ENCODE measurements at regions not wholly inside any gene's neighbourhood (a gene's known extent, or its start where the extent isn't known, plus 50 kb on each side); places are given as distances from the start of the nearest gene placed in this dataset.
"Not testable (repeated sequence)": the region's sequence is repeated elsewhere in the genome, so short reads cannot be mapped to it uniquely, and the experiment has no call there.

GRCh38 chr16:29309601-29310000 is 96.9 kb downstream of the NPIPB11 start:
- not testable (repeated sequence) for DNase-seq

GRCh38 chr16:29308644-29309546 is 97.6 kb downstream of the NPIPB11 start:
- DNase-seq = no peak

GRCh38 chr16:29307598-29308507 is 98.7 kb downstream of the NPIPB11 start:
- DNase-seq = no peak

- DNase-seq = no peak
These were observed 99.4 kb downstream of the NPIPB11 start for GRCh38 chr16:29306943-29307597.

- no peak for DNase-seq
These were observed 100.3 kb downstream of the NPIPB11 start for GRCh38 chr16:29306201-29306600.

- DNase-seq = not testable (repeated sequence)
These were observed 101.5 kb downstream of the NPIPB11 start for GRCh38 chr16:29305018-29305417.

GRCh38 chr16:29304251-29304650 is 102.3 kb downstream of the NPIPB11 start:
- DNase-seq = no peak

- no peak for DNase-seq
These were observed 103.0 kb downstream of the NPIPB11 start for GRCh38 chr16:29303520-29303919.

GRCh38 chr16:29302976-29303375 is 103.5 kb downstream of the NPIPB11 start:
- DNase-seq = no peak

GRCh38 chr16:29302433-29302832 is 104.1 kb downstream of the NPIPB11 start:
- DNase-seq = not testable (repeated sequence)

- not testable (repeated sequence) for DNase-seq
These were observed 104.7 kb downstream of the NPIPB11 start for GRCh38 chr16:29301662-29302285.

- DNase-seq = not testable (repeated sequence)
These were observed 105.7 kb downstream of the NPIPB11 start for GRCh38 chr16:29300541-29301535.

- peak; percentile 79 for DNase-seq
These were observed 106.5 kb downstream of the NPIPB11 start for GRCh38 chr16:29300030-29300491.

- DNase-seq = not testable (repeated sequence)
These were observed 107.5 kb downstream of the NPIPB11 start for GRCh38 chr16:29298997-29299396.

- DNase-seq = not testable (repeated sequence)
These were observed 108.2 kb downstream of the NPIPB11 start for GRCh38 chr16:29298307-29298706.

- not testable (repeated sequence) for DNase-seq
These were observed 108.7 kb downstream of the NPIPB11 start for GRCh38 chr16:29297809-29298177.

GRCh38 chr16:29297144-29297808 is 109.2 kb downstream of the NPIPB11 start:
- not testable (repeated sequence) for DNase-seq

- DNase-seq = not testable (repeated sequence)
These were observed 110.3 kb downstream of the NPIPB11 start for GRCh38 chr16:29296176-29296575.

- not testable (repeated sequence) for DNase-seq
These were observed 111.3 kb downstream of the NPIPB11 start for GRCh38 chr16:29294951-29295795.

All from GF-D8 (cell line).